A673 (cell line): ENCODE measurements at regions not wholly inside any gene's neighbourhood (a gene's known extent, or its start where the extent isn't known, plus 50 kb on each side); places are given as distances from the start of the nearest gene placed in this dataset.

Experiments
- EZH2 ChIP-seq: fragments of 200-600 bp; sonication (generic); IDR thresholded peaks from 2 replicates; pipeline ENCODE4 v1.6.1; 2017; ENCODE audit warnings: borderline replicate concordance, low read depth, mild to moderate bottlenecking, mixed read lengths, antibody characterized with exemption, low read length; ENCODE audit not compliant: poor library complexity, severe bottlenecking
- TF ChIP-seq, protein P1 (sequence below): fragments of 300-800, 200-600 bp; sonication (generic); conservative IDR thresholded peaks from 2 replicates; pipeline ENCODE4 v1.5.1; 2017; ENCODE audit warnings: low read depth, mild to moderate bottlenecking, antibody characterized with exemption, low read length, moderate library complexity, mixed read lengths

DNA sequence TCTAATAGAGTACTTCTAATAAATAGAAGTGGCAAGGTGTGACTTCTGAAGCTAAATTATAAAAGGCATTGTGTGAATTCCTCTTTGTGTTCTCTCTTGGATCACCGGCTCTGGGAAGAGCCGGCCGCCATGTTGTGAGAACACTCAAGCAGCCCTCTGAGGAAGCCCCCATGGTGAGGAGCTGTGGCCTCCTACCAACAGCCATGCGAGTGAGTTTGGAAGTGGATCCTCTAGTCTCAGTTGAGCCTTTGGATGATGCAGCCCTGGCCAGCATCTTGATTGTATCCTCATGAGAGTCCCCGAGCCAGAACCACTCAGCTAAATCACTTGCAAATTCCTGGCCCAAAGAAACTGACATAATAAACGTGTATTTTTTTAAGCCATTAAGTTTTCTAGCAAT lies 94.5 kb upstream of the CARD11 start:
- TF ChIP-seq, protein P1, sequence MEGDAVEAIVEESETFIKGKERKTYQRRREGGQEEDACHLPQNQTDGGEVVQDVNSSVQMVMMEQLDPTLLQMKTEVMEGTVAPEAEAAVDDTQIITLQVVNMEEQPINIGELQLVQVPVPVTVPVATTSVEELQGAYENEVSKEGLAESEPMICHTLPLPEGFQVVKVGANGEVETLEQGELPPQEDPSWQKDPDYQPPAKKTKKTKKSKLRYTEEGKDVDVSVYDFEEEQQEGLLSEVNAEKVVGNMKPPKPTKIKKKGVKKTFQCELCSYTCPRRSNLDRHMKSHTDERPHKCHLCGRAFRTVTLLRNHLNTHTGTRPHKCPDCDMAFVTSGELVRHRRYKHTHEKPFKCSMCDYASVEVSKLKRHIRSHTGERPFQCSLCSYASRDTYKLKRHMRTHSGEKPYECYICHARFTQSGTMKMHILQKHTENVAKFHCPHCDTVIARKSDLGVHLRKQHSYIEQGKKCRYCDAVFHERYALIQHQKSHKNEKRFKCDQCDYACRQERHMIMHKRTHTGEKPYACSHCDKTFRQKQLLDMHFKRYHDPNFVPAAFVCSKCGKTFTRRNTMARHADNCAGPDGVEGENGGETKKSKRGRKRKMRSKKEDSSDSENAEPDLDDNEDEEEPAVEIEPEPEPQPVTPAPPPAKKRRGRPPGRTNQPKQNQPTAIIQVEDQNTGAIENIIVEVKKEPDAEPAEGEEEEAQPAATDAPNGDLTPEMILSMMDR = no peak
- TF ChIP-seq EZH2 = no peak
